Neural crest cell (in vitro differentiated cells): ENCODE measurements at regions not wholly inside any gene's neighbourhood (a gene's known extent, or its start where the extent isn't known, plus 50 kb on each side); places are given as distances from the start of the nearest gene placed in this dataset.

Source experiments
- DNase-seq: peaks from one replicate; pipeline ENCODE4 v3.0.0; 2021; ENCODE audit warnings: low read depth, mixed read lengths, low spot score
- H3K27ac Mint-ChIP-seq: one replicate; pipeline ENCODE4 v1.8.0; 2021; ENCODE audit warnings: mild to moderate bottlenecking, mixed read lengths; ENCODE audit not compliant: unreplicated experiment
- H3K27me3 Mint-ChIP-seq: 2 replicates; pipeline ENCODE4 v1.8.0; 2021; ENCODE audit warnings: low read depth, mild to moderate bottlenecking, mixed read lengths
- H3K36me3 Mint-ChIP-seq: 2 replicates; pipeline ENCODE4 v1.8.0; 2021; ENCODE audit warnings: low read depth, mild to moderate bottlenecking, mixed read lengths
- H3K4me1 Mint-ChIP-seq: 2 replicates; pipeline ENCODE4 v1.8.0; 2021; ENCODE audit warnings: mixed read lengths
- H3K4me3 Mint-ChIP-seq: one replicate; pipeline ENCODE4 v1.8.0; 2021; ENCODE audit warnings: mild to moderate bottlenecking, mixed read lengths
- H3K9me3 Mint-ChIP-seq: 2 replicates; pipeline ENCODE4 v1.8.0; 2021; ENCODE audit warnings: mixed read lengths
- CTCF ChIP-seq: fragments of 200-600 bp; sonication (generic); conservative IDR thresholded peaks from 2 replicates; pipeline ENCODE4 v1.5.0; 2021; ENCODE audit warnings: antibody characterized with exemption, mild to moderate bottlenecking

- Mint-ChIP-seq H3K27ac (no peak overlapping the region), H3K9me3 (no peaks in the 10 kb centered on the region), H3K36me3 (no peaks in the 10 kb centered on the region), H3K4me1 (no peaks in the 10 kb centered on the region), H3K4me3 (no peak overlapping the region), H3K27me3 (peaks cover 2% of the 10 kb centered on the region)
- TF ChIP-seq CTCF, result no peak
- no peak for DNase-seq
Observed at GRCh38 chr12:126160912-126161311, 1095.7 kb downstream of the AACS start.

GRCh38 chr12:126163984-126164383 is 1098.7 kb downstream of the AACS start:
- no peak for TF ChIP-seq CTCF
- DNase-seq, result no peak
- no peaks in the 10 kb centered on the region for H3K4me1 Mint-ChIP-seq
- no peaks in the 10 kb centered on the region for H3K36me3 Mint-ChIP-seq
- H3K4me3 Mint-ChIP-seq, result no peak overlapping the region
- H3K27ac Mint-ChIP-seq, result no peak overlapping the region
- H3K27me3 Mint-ChIP-seq, result peaks cover 2% of the 10 kb centered on the region
- no peaks in the 10 kb centered on the region for H3K9me3 Mint-ChIP-seq

DNA sequence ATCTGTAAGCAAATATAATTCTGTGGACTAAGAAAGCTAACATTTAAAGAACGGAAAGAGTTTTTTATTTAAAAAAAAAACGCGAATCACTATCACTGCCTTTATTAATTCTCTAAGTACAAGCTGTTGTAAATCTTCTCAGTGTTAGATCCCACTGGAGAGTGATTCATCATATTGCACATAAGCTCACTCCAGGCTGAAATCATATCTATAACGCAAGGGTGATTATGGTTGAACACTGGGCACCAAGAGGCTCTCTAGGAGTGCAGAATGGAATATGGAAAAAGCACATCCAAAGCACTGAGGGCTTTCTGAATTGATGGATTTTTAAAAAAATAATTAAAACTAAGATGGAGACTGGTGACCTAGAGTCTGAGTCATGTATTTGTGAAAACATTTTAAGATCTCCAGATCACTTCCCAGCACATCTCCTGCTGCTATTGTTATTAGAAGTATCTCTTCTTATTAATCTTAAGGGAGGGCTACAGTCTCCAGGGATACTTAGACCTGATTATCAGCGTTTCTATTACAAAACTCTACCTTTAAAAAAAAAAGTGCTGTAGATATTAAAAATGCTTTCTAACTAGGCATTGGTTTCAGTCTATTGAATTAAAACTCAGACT is 1106.8 kb downstream of the AACS start:
- Mint-ChIP-seq H3K4me1 (no peaks in the 10 kb centered on the region), H3K27me3 (no peaks in the 10 kb centered on the region), H3K4me3 (no peak overlapping the region), H3K27ac (no peak overlapping the region), H3K9me3 (no peaks in the 10 kb centered on the region), H3K36me3 (no peaks in the 10 kb centered on the region)
- DNase-seq, result no peak
- TF ChIP-seq CTCF, result no peak

GRCh38 chr12:126182619-126183236 is 1117.5 kb downstream of the AACS start:
- no peak for TF ChIP-seq CTCF
- Mint-ChIP-seq H3K36me3 (peaks cover 2% of the 10 kb centered on the region), H3K4me3 (no peak overlapping the region), H3K27ac (no peak overlapping the region), H3K27me3 (peaks cover 29% of the 10 kb centered on the region), H3K9me3 (peaks cover 7% of the 10 kb centered on the region), H3K4me1 (no peaks in the 10 kb centered on the region)
- DNase-seq, result no peak

GRCh38 chr12:126185025-126185424 is 1119.8 kb downstream of the AACS start:
- TF ChIP-seq CTCF, result no peak
- Mint-ChIP-seq H3K36me3 (peaks cover 2% of the 10 kb centered on the region), H3K27me3 (peaks cover 45% of the 10 kb centered on the region), H3K9me3 (peaks cover 6% of the 10 kb centered on the region), H3K4me3 (no peak overlapping the region), H3K4me1 (no peaks in the 10 kb centered on the region), H3K27ac (no peak overlapping the region)
- no peak for DNase-seq
